GM12872 (cell line): ENCODE measurements at regions not wholly inside any gene's neighbourhood (a gene's known extent, or its start where the extent isn't known, plus 50 kb on each side); places are given as distances from the start of the nearest gene placed in this dataset.

Experiments used
- CTCF ChIP-seq: IDR thresholded peaks from 3 replicates; pipeline ENCODE4 v1.5.1; 2011; ENCODE audit warnings: low read depth, mild to moderate bottlenecking, low read length, moderate library complexity; ENCODE audit not compliant: insufficient read depth

- no peak for TF ChIP-seq CTCF
Measured at GRCh38 chr3:72375237-72376076, 472.8 kb downstream of the SHQ1 start.

GRCh38 chr3:72373139-72373538, 475.1 kb downstream of the SHQ1 start:
- TF ChIP-seq CTCF: no peak

- no peak for TF ChIP-seq CTCF
Measured at GRCh38 chr3:72372161-72372560, 476.1 kb downstream of the SHQ1 start.

- TF ChIP-seq CTCF: no peak
Measured at GRCh38 chr3:72371431-72371830, 476.8 kb downstream of the SHQ1 start.

GRCh38 chr3:72370947-72371346, 477.3 kb downstream of the SHQ1 start:
- no peak for TF ChIP-seq CTCF

GRCh38 chr3:72369681-72370080, 478.6 kb downstream of the SHQ1 start:
- TF ChIP-seq CTCF: no peak

GRCh38 chr3:72368331-72368975, 479.8 kb downstream of the SHQ1 start:
- TF ChIP-seq CTCF: no peak
